NCI-H1694 (cell line): ENCODE measurements at regions not wholly inside any gene's neighbourhood (a gene's known extent, or its start where the extent isn't known, plus 50 kb on each side); places are given as distances from the start of the nearest gene placed in this dataset.

ENCODE experiments used
- DNase-seq: peaks from one replicate; lab custom pipeline; 2025; lab: John Stamatoyannopoulos, UW

- no peak for DNase-seq
Measured at GRCh38 chr2:107025291-107025857, 139.4 kb upstream of the ST6GAL2 start.

DNA sequence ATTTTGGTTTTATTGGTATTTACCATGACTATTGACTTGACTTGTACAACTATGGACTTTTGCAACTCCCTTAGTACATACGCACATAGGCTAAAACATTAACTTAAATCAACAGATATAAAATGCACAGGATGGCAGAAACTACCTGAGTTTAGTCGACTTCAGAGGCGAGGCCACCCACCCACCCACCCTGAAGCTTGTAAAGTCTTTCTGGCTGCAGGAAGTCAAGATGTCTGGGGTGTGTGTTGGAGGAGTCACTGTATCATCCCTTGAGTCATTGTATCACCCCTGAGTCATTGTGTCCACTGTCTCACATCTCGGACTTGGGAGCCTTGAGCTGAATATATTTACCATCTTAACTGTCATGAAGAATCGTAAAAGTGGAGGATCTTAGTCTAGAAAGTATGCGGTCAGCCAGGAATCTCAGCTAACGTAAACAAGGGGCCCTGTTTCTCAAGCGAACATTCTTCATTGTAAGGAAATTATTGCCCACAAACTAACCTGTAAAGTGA is 140.0 kb upstream of the ST6GAL2 start:
- DNase-seq, result no peak

DNA sequence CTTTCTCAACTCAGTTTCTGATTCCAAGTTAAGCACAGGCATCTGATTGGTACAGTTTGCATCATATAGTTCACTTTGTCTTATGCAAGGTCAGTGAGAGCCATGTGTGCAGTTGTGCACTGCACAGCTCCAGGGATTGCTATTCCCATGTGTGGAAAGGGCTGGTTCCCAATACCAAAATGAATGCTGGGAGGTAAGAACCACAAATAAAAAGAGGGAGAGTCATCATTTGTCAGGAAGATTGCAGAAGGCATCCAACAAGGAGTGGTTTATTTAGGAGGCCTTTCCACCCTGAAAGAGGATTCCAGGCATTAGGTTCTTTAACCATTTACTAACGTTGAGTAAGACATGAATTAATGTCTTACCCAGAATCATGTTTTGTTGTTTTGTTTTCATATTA is 141.2 kb upstream of the ST6GAL2 start:
- no peak for DNase-seq

GRCh38 chr2:107027810-107028209 is 141.8 kb upstream of the ST6GAL2 start:
- no peak for DNase-seq

DNA sequence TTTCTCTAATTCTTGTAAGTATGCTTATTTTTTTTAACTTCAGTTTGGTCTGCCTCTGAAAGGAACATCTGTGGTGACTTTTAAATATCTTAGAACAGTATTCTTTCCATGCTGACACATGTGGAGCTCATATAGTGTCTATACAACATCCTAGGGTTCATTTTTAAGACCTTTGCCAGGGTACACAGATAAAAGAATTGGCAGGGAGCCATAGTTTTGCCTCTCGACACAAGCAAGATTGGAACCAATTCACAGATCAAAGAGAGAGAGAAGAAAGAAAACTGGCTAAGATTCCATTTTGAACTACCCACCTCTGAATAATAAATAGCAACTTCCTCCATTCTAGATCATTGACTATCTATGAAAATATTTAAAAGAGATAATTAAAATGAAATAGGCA is 142.7 kb upstream of the ST6GAL2 start:
- no peak for DNase-seq

DNA sequence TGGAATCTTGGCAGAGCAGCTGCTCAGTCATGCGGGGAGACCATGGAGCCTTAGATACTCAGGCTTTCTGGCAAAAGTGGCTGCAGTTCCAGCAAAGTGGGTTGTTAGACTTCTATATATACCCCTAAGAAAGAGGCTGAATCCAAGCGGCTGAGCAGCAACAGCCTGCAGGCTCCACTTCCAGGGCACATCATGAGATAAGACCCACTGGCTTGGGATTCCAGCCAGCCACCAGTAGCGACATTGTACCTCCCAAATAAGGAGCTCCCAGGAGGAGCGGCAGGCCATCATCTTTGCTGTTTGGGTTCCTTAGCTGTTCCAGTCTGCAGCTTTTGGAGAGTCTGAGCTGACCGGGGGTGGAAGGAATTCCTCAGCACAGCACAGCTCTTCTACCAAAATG is 150.3 kb upstream of the ST6GAL2 start:
- DNase-seq, result no peak

GRCh38 chr2:107062173-107062572 is 176.2 kb upstream of the ST6GAL2 start:
- DNase-seq, result no peak

- DNase-seq, result no peak
Measured at GRCh38 chr2:107062599-107063220, 176.7 kb upstream of the ST6GAL2 start.

- no peak for DNase-seq
Measured at GRCh38 chr2:107063228-107063627, 177.3 kb upstream of the ST6GAL2 start.

GRCh38 chr2:107064750-107065149 is 178.8 kb upstream of the ST6GAL2 start:
- no peak for DNase-seq

DNA sequence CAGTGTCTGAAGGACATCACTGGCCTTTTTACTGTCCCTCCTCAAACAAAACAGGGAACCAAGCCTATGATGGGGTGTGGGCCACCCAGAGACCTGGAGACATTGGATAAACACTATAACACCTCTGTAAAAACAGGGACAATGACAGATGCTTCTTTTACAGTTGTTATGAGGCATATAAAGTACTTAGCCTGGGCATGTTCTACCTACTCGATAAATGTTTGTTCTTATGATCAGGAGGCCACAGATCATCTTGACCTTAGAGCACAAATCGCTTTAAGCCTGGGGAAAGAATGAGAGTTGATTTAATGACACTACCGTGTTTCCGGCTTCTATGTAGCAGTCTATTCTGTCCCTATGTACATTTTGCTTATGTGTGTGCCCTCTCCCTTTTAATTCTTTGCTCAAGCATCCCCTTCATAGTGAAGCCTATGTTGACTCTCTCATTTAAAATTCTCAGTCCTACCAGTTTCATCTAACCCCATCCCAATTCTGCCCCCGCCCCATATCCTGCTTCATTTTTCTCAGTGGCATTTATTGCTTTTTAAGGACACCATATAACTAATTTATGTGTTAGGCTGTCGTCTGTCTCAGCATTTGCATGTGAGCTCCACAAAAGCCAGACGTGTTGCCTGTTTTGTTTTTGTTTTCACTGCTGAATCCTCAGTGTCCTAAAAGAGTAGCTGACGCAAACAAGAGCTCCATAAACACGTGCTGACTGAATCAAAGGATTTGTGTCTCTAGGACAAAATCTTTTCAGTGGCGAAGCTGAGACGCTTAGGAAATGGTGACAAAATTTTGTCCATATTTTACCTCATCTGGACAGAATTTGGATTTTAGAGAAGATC is 182.3 kb upstream of the ST6GAL2 start:
- no peak for DNase-seq

GRCh38 chr2:107069890-107070289 is 183.9 kb upstream of the ST6GAL2 start:
- no peak for DNase-seq

DNA sequence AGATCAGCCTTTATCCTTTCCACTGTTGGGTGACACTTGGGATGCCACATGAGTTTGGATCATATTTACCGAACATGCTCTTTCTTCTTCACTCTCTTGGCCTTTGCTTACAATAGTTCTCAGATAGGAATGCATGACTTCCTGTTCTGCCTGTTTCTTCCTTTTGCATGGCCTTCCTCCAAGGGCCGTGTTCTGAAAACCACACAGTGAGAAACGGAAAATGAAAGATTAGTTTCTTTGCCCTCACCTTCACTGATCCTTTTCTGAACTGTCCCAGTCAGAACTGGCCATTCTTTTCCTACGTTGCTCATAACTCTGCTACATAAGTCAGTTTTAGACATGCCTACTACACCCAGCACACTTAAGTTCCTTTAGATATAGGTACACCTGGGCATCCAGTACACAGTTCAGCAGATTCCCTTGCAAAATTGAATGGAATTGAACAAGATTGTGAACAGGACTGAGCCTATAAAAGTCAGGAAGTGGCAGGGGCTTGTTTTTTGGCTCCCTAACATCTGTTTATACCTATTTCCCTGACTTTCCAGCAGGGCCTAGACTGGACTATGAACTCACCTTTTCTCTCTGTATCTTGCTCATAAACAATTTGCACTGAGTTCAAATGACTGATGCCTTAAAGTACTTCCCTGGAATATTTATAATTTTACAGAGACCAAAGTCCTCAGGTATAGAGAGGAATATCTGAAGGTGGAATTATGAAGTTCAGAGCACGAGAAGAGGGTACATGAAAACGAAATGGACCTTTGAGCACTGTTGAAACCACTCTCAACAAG is 186.4 kb upstream of the ST6GAL2 start:
- no peak for DNase-seq

DNA sequence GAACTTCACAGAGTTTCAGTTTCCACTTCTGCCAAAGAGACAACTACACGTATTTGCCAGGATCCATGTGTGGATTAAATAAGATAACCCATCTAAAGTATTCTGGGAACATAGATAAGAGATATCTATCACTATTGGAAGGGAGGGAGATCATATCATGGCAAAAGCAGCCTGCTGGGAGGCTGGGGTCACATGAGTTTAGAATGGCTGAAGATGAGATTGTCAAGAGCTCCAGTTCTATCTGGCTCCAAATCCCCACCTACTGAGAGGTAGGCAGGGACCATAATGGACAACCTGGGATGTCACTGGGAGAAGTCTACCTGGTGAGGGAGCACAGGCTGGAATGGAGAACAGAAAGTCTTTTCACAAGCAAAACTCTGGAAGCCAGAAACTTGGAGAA is 192.6 kb upstream of the ST6GAL2 start:
- no peak for DNase-seq

GRCh38 chr2:107086497-107086896 is 200.5 kb upstream of the ST6GAL2 start:
- no peak for DNase-seq

DNA sequence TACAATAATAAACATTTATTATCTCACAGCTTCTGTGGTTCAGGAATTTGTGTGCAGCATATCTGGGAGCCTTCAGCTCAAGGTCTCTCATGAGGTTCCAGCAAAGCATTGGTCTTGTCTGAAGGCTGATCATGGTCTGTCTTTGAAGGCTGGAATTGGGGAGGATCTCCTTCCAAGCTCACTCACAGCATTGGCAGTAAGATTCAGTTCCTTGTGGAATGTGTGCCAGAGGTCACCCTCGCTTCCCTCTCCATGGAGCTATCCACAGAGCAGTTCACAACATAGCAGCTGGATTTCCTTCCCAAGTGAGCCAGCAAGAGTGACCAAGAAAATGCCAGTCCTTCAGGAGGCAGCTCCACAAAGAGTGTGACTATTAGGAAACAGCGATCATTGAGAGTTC is 202.2 kb upstream of the ST6GAL2 start:
- no peak for DNase-seq

- DNase-seq, result no peak
Measured at GRCh38 chr2:107091163-107091864, 205.3 kb upstream of the ST6GAL2 start.

- DNase-seq, result no peak
Measured at GRCh38 chr2:107093426-107093957, 207.5 kb upstream of the ST6GAL2 start.

GRCh38 chr2:107094450-107094986 is 208.6 kb upstream of the ST6GAL2 start:
- peak; percentile 65 for DNase-seq

DNA sequence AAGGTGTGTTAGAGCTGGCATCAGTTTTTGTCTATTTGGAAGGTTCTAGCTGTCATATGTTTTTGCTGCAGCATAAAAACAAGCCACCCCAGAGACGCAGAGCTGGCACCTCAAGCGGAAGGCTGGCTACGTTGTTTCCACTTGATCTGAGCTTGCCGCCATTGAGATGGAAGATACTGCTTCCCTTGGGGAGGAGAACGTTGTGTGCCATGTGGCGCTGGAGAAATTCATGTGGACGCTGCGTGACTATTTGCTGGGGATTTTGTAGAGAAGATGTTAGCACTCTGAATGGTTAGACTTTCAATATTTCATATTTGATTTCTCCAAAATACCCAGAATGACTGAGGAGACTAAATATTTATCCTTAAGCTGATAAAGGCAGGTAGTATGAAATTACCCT is 216.2 kb upstream of the ST6GAL2 start:
- no peak for DNase-seq

DNA sequence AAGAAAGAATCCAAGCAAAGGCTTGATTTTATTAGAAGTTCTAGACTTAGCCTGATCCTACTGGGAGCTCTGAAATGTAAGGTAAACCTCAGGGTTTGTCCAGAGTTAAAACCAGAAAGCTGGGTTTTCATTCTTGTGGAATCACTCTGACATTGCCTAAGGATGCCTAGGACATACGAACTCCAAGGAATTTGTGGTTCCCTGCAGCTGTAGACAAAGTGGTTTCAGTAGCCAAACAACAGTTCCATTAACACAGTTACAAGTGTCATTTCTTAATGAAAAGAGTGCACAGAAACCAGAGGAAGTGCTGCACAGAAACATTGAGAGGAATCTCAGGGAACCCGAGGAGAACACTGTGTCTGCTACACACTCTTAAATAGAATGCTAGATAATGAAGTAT is 221.4 kb upstream of the ST6GAL2 start:
- no peak for DNase-seq
